ENCODE measurements at regions not wholly inside any gene's neighbourhood (a gene's known extent, or its start where the extent isn't known, plus 50 kb on each side); places are given as distances from the start of the nearest gene placed in this dataset.

DNA sequence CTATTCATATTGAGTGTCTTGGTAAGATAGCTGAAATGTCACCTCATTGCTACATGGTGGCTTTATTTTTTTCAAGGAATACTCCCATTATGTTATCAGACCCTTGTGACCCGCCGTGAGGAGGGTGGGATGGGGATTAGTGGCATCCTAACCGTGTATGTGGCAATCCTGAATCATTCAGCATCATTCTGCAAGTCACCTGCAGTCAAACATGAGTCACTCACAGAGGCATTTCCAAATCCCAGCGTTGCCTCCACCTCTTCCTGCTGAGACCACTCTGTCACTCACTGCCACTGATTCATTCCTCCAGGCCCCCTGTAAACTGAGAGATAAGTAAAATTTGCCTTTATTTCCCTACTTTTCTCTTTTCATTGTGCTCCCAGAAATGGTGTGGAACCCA, 307.4 kb upstream of the KLHL29 start:
- DNase-seq = no peak

DNA sequence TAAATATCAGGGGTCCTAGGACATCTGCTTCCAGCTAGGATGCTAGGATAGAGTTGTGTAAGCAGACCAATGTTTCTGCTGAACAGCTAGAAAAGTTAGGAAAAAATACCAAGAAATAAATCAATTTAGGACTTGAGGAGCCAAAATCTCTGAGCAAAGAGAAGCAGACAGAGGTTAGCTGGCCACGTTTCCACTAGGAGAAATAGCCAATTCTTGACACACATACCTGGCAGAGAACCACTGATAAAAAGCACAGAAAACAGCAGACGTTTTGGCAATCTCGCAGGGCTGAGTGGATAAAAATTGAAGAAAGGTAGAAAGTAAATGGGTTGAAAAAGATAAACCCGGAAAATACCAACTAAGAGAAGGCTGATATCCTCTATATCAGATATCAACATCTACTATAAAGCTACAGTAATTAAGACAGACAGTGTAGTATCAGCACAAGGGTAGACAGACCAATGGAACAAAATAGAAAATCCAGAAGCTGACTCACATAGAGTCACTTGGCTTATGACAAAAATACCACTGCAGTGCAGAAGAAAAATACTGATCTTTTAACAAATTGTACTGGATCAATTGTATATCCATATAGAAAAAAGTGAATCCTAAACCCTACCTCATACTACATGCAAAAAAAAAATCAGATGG, 306.1 kb upstream of the KLHL29 start:
- no peak for DNase-seq

DNA sequence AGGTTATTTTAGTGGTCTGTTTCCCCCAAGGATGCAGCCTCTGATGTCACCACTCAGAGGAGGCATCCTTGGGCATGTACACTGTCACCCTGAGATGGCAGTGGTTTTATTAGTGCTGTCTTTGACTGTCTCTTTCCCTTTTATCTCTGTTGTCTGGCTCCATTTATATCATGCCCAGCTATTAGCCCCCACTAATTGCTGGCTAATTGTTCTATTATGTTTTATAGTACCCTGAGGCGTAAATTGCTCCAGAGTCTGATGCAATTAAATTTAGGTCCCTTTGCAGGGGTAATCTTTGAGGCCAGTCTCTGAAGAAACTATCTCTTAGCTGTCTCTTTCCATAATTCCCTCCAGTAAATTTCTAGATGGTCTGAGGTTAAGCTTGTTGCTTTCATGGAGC, 301.0 kb upstream of the KLHL29 start:
- DNase-seq = no peak

DNA sequence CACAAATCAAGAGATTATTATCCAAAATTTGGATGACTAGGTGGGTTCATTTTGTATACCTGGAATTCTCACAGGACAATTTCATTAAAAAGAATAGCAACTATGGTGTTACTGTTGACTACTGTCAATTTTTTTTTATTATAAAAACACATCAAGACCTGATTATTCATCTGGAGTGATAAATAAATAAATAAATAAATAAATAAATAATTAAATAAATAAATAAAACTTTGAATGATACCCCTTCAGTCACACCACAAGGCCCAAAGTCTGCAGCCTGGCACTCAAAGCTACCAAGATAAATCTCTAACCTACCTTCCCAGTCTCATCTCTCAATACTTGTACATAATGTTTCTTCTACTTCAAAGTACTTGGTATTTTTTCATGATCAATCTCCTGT, 294.0 kb upstream of the KLHL29 start:
- DNase-seq = no peak

DNA sequence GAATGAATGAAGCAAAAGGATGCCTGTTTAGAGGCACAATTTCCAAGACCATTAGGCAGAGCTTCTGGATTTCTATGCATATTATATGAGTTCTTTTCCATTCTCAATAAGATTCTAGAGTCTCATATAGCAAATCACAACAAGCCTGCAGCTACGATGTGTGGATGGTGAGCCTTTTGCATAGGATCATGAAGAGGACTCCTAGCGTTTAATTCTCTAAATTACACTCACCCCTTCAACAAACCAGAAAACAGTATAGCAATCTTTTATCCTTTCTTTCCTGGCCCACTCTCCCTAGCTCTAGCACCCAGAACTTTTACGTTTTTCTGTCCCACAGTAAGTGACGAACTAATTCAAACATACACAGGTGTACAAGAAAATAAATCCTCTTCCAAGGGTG, 293.1 kb upstream of the KLHL29 start:
- no peak for DNase-seq

DNA sequence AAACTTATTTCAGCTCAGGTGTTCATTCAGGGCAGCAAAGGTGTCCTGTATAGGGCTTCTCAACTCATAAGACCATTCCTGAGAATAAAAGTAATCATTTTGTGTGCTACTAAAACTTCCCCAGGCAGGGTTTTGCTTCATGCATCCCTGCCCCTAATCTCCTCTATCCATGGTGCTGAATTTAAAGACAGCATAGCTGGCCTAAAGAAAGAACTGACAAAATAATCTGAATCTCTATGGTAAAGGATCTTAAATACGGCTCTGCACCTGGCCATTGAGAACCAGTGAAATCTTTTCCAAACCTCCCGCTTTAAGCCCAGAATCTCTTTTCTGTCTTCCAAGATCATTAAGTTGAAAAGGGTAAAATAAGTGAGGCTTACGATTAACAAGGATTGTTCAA, 292.1 kb upstream of the KLHL29 start:
- DNase-seq = no peak

DNA sequence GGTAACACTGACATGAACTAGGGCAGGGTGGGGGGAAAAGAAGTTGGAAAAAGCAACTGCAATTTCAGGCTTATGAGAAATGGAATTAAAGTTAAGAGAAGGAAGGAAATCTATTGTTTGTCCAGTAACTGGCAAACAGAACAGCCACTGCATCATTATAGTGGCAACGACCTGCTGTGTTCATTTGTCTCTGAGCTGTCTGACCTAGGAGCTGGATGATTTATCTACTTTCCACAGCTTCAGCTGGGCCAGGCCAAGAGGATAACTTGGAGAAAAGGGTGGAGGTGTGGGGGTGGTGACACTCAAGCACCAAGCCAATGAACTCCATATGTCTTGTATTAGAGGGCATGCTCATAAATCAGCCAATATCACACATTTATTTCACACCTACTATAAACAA, 291.5 kb upstream of the KLHL29 start:
- no peak for DNase-seq

DNA sequence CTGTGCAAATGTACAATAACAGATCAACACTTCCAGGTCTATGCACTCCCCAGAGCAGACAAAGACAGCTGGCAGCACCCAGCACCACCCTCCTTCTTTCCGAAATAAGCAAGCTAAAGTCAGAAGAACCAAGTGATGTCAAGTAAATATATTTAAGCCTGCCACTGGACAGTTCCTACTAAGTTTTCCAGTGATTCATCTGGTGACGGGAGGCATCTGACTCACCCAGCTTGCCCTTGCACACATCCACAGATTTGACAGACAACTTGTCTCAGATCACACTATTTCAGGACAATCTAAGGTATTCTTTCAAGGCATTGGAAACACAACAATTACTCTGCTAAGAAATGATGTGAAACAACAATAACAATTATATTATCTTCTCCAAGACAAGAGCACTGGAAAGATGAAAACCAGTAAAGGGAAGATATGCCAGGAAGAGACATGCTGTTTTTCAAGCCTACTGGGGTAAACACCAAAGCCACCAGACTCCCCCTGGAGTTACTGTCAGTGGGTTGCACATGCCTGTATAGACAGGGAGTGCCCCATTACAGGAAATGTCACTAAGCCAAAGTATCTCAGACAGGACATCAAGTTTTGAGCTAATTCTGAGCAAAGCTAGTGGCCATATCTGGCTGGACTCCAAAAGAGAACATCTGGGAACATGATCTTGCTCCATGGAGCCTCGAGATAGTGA, 287.9 kb upstream of the KLHL29 start:
- DNase-seq = no peak

DNA sequence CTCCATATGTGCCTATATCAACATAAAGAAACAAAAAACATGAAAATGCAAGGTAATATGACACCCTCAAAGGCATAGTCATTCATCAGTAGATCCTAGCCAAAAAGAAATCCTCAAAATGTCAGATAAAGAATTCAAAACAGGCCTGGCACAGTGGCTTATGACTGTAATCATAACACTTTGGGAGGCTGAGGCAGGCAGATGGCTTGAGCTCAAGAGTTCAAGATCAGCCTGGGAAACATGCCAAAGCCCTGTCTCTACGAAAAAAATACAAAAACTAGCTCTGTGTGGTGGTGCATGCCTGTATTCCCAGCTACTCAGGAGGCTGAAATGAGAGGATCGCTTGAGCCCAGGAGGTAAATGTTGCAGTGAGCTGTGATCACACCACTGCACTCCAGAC, 284.6 kb upstream of the KLHL29 start:
- DNase-seq = no peak

DNA sequence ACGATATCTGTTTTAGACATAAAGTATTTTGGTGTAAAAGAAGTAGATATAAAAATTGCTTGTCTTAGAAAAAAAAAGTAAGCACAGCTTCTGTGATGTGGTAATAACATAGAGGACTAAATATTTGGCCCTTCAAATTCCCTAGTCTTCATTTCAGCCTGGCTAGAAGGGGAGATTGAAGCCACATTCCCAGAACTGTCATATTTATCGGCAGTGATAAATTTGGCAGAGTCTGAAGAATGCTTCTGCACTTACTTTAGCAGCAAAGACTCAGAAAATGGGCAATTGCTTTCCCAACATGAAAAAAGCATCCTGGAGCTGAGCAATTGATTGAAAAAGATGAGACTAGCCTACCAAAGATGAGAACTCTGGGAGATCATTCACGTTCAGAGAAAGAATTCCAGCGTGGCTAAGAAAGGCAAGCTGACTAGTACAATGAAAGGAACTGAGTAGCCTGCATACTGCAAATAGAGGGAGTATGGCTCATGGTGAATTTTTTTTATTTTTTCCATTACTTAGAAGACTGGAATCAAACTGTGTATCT, 278.7 kb upstream of the KLHL29 start:
- no peak for DNase-seq

DNA sequence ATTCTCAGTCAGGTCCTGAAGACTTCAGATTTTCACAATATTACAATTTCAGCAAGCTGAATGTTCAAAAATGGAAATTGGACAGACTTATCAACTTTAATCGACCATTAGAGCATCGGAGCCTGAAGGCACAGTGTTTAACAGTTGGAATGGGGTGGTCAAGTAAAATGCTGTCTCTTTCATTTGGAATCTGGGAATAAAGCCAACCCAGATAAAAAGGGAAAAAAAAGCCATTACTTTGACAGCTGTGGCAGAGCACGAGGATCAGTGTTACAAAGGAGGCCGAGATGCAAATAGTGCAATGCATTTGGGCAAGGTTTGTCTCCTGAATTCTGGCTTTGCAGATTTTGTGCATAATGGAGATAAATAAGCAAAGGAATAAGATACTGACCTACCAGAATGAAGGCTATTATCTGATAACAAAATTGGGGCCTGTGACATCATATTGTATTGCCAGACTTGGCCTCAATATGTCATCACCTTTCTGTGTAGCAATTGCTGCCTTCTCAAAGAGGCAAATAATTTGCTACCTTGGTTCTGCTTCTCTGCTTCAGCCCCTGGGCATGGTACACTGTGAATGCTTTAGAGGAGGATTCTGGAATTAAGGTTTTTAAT, 277.5 kb upstream of the KLHL29 start:
- no peak for DNase-seq

DNA sequence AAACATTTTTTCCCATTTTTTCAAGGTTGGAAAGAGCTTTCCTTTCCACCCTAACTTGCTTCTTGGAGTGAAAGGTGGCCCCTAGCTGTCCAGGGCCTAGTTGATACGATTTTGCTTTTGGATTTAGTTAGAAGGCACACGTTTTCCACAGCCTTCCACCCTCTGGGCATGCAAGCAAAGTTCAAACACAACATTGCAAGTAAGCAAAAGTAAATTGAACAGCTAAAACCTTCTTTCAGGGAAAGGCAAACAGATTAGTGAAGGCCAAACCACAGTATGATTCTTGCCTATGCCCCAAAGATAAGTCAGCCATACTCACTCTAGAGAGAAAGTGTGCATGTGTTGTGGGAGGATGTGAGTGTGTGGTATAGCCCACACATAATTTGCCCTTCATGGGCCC, 273.7 kb upstream of the KLHL29 start:
- no peak for DNase-seq

DNA sequence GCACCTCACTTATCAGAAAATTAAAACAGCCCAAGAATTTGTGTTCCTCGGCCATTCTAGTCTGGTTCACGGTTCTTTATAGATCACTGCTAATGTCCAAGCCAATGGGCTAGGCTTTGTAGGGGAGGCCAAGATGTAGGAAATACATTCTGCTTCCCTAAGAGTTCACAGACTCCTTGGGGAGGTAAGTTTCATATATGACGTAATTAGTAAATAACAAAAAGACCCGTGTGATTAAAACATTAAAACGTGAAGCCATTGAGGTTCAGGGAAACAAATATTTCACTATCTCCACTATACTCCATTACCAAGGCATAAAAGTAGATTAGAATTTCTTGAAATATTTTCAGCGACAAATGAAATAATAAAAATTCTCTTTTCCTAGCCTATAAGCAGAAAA, 272.5 kb upstream of the KLHL29 start:
- no peak for DNase-seq

DNA sequence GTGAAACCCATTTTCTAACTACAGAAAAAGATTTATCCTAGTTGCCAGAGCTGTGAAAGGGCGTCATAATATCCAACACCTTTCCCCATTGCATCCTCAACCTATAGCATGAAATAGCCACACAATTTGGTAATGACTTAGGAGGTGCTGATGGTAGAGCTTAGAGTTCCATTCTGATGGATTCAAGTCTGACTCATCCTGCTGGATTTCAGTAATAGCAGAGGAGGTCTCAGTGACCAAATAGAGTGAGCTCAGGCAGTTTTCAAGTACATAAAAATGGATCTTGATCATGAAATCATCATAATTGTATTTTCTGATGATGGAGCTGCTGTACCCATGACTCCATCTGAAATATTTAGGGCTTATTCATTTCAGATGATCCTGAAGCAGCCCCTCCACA, 270.7 kb upstream of the KLHL29 start:
- no peak for DNase-seq

DNA sequence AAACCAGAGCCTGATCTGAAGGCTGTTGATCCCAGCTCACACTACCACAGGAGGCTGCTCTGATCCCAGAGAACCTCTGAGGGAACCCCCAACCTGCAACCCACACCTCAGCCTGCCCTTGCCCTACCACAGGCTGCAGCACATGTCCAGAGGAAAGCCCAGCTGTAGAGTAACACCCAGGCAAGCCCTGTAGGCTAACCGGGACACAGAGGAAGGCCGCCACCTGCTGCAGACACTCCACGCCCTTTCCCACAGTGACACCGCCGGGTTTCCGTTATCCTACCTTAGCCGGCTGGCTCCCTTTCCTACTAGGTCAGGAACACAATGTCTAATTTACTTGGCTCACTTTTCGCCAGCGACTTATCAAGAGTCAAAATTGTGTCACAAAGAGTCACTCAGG, 266.7 kb upstream of the KLHL29 start:
- no peak for DNase-seq

DNA sequence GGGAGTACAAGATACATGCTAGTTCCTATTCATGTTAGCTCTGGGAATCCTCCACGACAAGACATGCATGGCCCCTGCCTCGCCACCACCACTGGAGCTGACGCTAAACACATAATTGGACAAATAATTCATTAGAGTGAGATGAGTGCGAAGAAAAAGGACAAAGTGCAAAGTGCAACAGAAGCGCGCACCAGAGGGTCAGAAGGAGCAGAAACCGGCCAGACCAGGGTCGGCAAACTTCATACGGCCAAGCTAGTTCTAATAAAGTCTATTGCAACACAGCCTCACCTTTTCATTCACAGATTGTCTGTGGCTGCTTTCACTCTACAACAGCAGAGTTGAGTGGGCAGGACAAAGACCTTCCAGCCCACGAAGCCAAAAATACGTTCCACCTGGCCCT, 266.1 kb upstream of the KLHL29 start:
- DNase-seq = no peak

DNA sequence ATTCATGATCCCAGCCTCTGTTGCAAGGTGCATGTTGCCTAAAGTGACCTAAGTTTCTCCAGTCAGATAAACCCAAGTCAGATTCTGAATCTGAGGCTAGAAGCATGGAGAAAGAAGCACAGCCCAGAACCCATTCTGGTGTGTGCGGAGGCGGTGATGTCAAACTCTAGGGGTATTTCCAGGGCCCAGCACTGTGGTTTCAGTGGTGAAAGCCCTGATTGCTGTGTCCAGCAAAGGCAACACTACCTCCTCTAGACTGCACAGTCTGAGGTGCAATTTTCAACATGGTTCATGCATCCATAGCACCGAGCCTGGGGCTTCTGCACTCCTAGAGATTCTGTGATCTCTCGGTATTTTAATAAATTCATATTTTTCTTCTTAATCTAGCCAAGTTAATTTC, 264.8 kb upstream of the KLHL29 start:
- DNase-seq = no peak

DNA sequence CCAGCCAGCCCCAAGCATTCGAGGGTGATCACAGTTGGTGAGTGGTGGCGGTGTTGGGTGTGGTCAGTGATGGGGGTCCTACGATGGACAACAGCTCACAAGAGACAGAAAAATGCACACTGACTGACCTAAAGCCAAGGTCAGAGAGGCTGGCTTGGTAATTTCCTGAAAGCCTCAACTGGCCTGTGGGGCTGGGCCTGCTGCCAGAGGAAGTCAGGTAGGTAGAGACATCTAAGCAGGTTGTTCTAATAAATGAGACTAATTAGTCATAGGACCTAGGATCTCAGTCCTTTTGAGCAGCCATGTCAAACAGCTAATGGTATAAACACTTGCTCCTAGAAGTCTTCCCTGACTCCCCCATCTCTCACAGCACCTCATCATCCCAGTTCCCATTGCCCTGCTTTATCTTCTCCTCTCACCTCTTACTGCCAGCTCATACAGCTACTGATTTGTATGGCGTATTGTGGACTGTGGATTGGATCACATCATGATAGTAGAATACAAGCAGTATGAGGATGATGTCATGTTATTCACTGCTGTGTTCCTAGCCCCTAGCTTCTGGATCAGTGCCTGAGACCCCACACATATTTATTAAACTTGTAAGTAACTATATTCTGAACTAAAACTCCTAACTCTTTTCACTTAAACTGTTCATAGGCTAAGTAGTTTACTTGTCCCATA, 262.9 kb upstream of the KLHL29 start:
- no peak for DNase-seq

DNA sequence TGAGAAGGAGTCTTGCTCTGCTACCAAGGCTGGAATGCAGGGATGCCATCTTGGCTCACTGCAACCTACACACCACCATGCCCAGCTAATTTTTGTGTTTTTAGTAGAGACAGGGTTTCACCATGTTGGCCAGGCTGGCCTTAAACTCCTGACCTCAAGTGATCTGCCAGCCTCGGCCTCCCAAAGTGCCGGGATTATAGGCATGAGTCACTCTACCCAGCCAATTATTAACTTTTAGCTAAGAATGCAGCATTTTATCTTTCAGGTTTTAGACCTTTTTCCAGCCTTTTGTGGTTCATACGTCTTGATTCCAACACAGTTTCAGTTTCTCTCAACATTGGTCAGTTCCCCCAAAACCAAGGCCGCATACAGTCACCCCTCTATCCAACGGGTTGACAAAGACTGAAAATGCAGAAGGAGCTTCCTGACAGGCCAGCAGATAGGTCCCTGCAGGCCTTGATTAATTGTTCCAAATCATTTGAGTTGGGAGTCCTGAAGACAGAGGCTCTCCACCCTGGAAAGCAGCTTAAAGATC, 262.2 kb upstream of the KLHL29 start:
- no peak for DNase-seq

DNA sequence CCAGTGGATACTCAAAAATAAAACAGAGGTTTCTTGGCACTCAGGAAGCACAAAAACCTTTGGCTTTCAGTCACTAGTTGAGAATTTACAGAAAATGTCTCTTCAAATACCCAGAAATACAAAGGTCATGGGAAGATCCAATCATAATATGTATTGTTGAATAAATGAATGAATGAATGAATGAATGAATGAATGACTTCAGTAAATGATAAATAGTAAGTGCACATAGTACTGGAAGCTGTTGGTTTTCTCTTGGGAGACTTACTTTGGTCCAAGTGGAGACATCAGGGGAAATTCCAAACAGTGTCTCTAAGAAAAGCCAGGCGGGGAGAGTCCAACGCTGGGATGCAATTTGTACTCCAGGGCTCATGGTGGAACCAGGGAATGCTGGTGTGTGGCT, 261.3 kb upstream of the KLHL29 start:
- DNase-seq = no peak

DNA sequence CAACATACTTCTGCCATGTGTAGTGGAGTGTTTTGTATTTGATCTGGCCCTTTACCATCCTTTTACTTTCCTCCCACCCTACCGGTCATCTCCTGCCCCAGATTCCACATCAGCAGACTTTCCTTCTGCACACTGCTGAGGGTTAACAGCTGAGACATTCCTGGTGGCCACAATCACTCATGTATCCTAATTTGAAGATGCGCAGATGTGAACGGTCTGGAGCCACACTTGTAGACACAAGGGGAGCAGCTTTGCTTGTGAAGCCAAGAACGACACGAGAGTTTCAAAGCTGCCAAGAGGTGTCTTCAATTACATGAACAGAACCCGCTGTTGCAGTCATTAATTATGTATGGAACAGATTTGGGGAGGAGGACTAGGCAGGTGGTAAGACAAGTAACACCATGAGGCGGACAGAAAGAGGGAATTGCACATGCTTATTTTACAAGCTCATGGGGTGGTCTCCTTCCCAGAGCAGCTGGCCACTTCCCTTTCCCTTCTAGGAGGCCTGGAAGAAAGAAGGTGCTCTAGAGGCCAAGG, 260.7 kb upstream of the KLHL29 start:
- DNase-seq = no peak

DNA sequence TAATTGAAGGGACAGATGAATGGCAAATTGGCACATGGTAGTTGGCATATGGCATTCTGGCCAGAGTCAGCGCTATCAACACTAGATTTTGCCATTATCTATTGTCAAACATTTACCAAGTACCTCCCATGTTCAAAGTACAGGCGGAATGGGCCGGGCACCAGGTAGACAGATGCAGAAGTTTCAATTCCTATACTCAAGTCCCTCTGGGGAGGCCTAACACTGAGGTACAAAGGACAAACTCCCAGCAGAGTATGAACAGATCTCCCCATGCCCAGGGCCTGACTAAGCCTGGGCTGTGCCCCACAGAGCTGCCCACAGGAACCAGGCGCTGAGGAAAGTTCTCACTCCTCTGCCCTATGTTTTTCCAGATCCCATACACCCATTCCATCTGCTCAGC, 257.5 kb upstream of the KLHL29 start:
- DNase-seq = no peak

DNA sequence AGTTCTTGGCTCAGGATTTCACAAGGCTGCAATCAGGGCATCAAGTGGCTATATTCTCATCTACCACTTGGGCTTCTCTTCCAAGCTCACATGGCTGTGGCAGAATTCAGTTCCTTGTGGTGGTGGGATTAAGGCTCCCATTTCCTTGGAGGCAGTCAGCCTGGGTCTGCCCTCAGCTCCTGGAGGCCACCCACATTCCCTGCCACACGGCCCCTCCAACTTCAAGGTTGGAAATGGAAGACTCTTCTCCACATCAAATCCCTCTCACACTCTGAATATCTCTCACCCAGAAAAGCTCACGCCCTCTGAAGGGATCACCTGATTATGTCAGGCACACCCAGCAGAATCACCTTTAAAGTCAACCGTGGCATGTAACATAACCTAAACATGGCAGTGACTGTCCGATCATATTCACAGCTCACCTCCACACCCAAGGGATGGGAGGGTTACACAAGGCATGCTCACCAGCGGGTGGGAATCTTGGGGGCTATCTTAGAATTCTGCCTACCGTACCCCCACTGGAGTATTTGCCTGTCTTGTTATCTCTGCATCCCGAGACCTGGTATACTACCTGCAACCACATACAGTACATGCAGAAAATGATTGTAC, 256.2 kb upstream of the KLHL29 start:
- DNase-seq = no peak

Data from DMS79 treated with DMSO at 0.1 percent for 48 hours (cell line).